Stomach smooth muscle (tissue), 2 donors: ENCODE measurements at regions not wholly inside any gene's neighbourhood (a gene's known extent, or its start where the extent isn't known, plus 50 kb on each side); places are given as distances from the start of the nearest gene placed in this dataset.

ENCODE experiments used
- H3K27ac ChIP-seq: one replicate; pipeline ENCODE4 v1.7.0; 2013; ENCODE audit warnings: mild to moderate bottlenecking, low read length, inconsistent platforms
- H3K27me3 ChIP-seq, 2 donors: one replicate each; pipeline ENCODE4 v1.7.0; 2013; ENCODE audit warnings: low read length in 2 of 2; ENCODE audit not compliant: insufficient read depth in 2 of 2, control insufficient read depth in 1 of 2
- H3K36me3 ChIP-seq, 2 donors: one replicate each; pipeline ENCODE4 v1.7.0; 2013; ENCODE audit warnings: low read length in 2 of 2; ENCODE audit not compliant: control insufficient read depth in 2 of 2, insufficient read depth in 2 of 2
- H3K4me1 ChIP-seq: one replicate; pipeline ENCODE4 v1.7.0; 2013; ENCODE audit warnings: low read length; ENCODE audit not compliant: control insufficient read depth, insufficient read depth
- H3K4me3 ChIP-seq, 2 donors: one replicate each; pipeline ENCODE4 v1.7.0; 2013; ENCODE audit warnings: low read length in 2 of 2
- H3K9ac ChIP-seq, 2 donors: one replicate each; pipeline ENCODE4 v1.7.0; 2013; ENCODE audit warnings: low read length in 2 of 2, mild to moderate bottlenecking in 1 of 2
- H3K9me3 ChIP-seq, 2 donors: one replicate each; pipeline ENCODE4 v1.7.0; 2013; ENCODE audit warnings: low read length in 2 of 2; ENCODE audit not compliant: control insufficient read depth in 2 of 2
- donor health status: healthy.
- donor health status: Pancreatic carcinoma.

GRCh38 chr13:44219577-44220548, 153.8 kb upstream of the SERP2 start:
- Histone ChIP-seq H3K4me3 (peak overlapping the region in 1 of 2 donors; percentile 17), H3K27ac (peak overlapping the region; percentile 69), H3K27me3 (no peaks in the 10 kb centered on the region), H3K9ac (no peak overlapping the region), H3K9me3 (no peaks in the 10 kb centered on the region), H3K4me1 (peaks cover 29% of the 10 kb centered on the region), H3K36me3 (no peaks in the 10 kb centered on the region)

GRCh38 chr13:44220948-44221347, 152.7 kb upstream of the SERP2 start:
- Histone ChIP-seq H3K9me3 (peaks cover 0 to 4% of the 10 kb centered on the region in 2 donors), H3K4me3 (no peak overlapping the region), H3K27me3 (no peaks in the 10 kb centered on the region), H3K27ac (peak overlapping the region; percentile 3), H3K36me3 (no peaks in the 10 kb centered on the region), H3K4me1 (peaks cover 34% of the 10 kb centered on the region), H3K9ac (no peak overlapping the region)

GRCh38 chr13:44221657-44222056, 152.0 kb upstream of the SERP2 start:
- Histone ChIP-seq H3K36me3 (no peaks in the 10 kb centered on the region), H3K9me3 (peaks cover 0 to 4% of the 10 kb centered on the region in 2 donors), H3K27me3 (no peaks in the 10 kb centered on the region), H3K9ac (no peak overlapping the region), H3K4me1 (peaks cover 34% of the 10 kb centered on the region), H3K4me3 (no peak overlapping the region), H3K27ac (peak overlapping the region; percentile 3)

- H3K4me3 ChIP-seq, result peak overlapping the region in 1 of 2 donors; percentile 54
- H3K27ac ChIP-seq, result peak overlapping the region; percentile 77
- no peaks in the 10 kb centered on the region for H3K27me3 ChIP-seq
- H3K9ac ChIP-seq, result no peak overlapping the region
- H3K4me1 ChIP-seq, result peaks cover 28% of the 10 kb centered on the region
- H3K9me3 ChIP-seq, result peaks cover 0 to 4% of the 10 kb centered on the region in 2 donors
- no peaks in the 10 kb centered on the region for H3K36me3 ChIP-seq
Measured at GRCh38 chr13:44223770-44224444, 149.7 kb upstream of the SERP2 start.

- peak overlapping the region; percentile 77 for H3K27ac ChIP-seq
Measured at GRCh38 chr13:44224450-44225149, 149.0 kb upstream of the SERP2 start.

GRCh38 chr13:44229371-44230030, 144.1 kb upstream of the SERP2 start:
- Histone ChIP-seq H3K4me1 (peaks cover 23% of the 10 kb centered on the region), H3K27me3 (no peaks in the 10 kb centered on the region), H3K4me3 (no peak overlapping the region), H3K9me3 (peaks cover 0 to 4% of the 10 kb centered on the region in 2 donors), H3K9ac (no peak overlapping the region), H3K36me3 (no peaks in the 10 kb centered on the region), H3K27ac (no peak overlapping the region)

More at GRCh38 chr13:44224450-44225149, 149.0 kb upstream of the SERP2 start:
- Histone ChIP-seq H3K9ac (no peak overlapping the region), H3K4me1 (peaks cover 21% of the 10 kb centered on the region), H3K9me3 (peaks cover 0 to 4% of the 10 kb centered on the region in 2 donors), H3K4me3 (peak overlapping the region in 1 of 2 donors; percentile 54), H3K27me3 (no peaks in the 10 kb centered on the region), H3K36me3 (no peaks in the 10 kb centered on the region)

GRCh38 chr13:44230071-44230470, 143.6 kb upstream of the SERP2 start:
- Histone ChIP-seq H3K27me3 (no peaks in the 10 kb centered on the region), H3K36me3 (no peaks in the 10 kb centered on the region), H3K4me3 (no peak overlapping the region), H3K4me1 (peaks cover 22% of the 10 kb centered on the region), H3K27ac (no peak overlapping the region), H3K9me3 (peaks cover 0 to 4% of the 10 kb centered on the region in 2 donors), H3K9ac (no peak overlapping the region)

GRCh38 chr13:44230736-44231135, 142.9 kb upstream of the SERP2 start:
- no peak overlapping the region for H3K27ac ChIP-seq
- H3K36me3 ChIP-seq, result no peaks in the 10 kb centered on the region
- H3K9ac ChIP-seq, result no peak overlapping the region
- no peaks in the 10 kb centered on the region for H3K27me3 ChIP-seq
- no peak overlapping the region for H3K4me3 ChIP-seq
- H3K9me3 ChIP-seq, result no peaks in the 10 kb centered on the region
- peaks cover 18% of the 10 kb centered on the region for H3K4me1 ChIP-seq

- Histone ChIP-seq H3K27ac (no peak overlapping the region), H3K9me3 (no peaks in the 10 kb centered on the region), H3K27me3 (no peaks in the 10 kb centered on the region), H3K4me3 (no peak overlapping the region), H3K36me3 (no peaks in the 10 kb centered on the region), H3K4me1 (peaks cover 28% of the 10 kb centered on the region), H3K9ac (no peak overlapping the region)
Measured at GRCh38 chr13:44231786-44232516, 141.7 kb upstream of the SERP2 start.
